Fibroblast of lung (primary cell): ENCODE measurements at regions not wholly inside any gene's neighbourhood (a gene's known extent, or its start where the extent isn't known, plus 50 kb on each side); places are given as distances from the start of the nearest gene placed in this dataset.

Experiments used
- DNase-seq, 2 donors: peaks; one replicate each; pipeline versions ENCODE4 v3.0.0 to v3.0.0-alpha.2; 2010; ENCODE audit warnings: low read depth in 2 of 2
- H2AFZ ChIP-seq: 2 replicates; pipeline ENCODE4 v1.5.1; 2012; ENCODE audit warnings: low read length, control low read depth, inconsistent platforms
- H3K27ac ChIP-seq: 2 replicates; pipeline ENCODE4 v1.5.1; 2011; ENCODE audit warnings: low read length, control low read depth; ENCODE audit not compliant: insufficient read depth
- H3K27me3 ChIP-seq: 2 replicates; pipeline ENCODE4 v1.5.1; 2011; ENCODE audit warnings: mild to moderate bottlenecking, low read length; ENCODE audit not compliant: control insufficient read depth, insufficient read depth
- H3K36me3 ChIP-seq: 2 replicates; pipeline ENCODE4 v1.5.1; 2011; ENCODE audit warnings: low read length; ENCODE audit not compliant: control insufficient read depth, insufficient read depth
- H3K4me1 ChIP-seq: 2 replicates; pipeline ENCODE4 v1.5.1; 2011; ENCODE audit warnings: low read length; ENCODE audit not compliant: control insufficient read depth, insufficient read depth; ENCODE audit errors: extremely low read depth
- H3K4me2 ChIP-seq: 2 replicates; pipeline ENCODE4 v1.5.1; 2011; ENCODE audit warnings: low read length, control low read depth; ENCODE audit not compliant: insufficient read depth; ENCODE audit errors: extremely low read depth
- H3K4me3 ChIP-seq, 4 experiments: fragments of 200-600 bp in 1 of 4; sonication (generic) in 1 of 4; replicated peaks in 1 of 4; 2 replicates each; pipeline ENCODE4 v1.5.1; 2011 to 2016; ENCODE audit warnings: low read length in 4 of 4, low read depth in 3 of 4, mild to moderate bottlenecking in 3 of 4, control low read depth in 2 of 4, inconsistent platforms in 1 of 4, mixed read lengths in 1 of 4; ENCODE audit not compliant: insufficient read depth in 1 of 4; ENCODE audit errors: control extremely low read depth in 1 of 4
- H3K79me2 ChIP-seq: 2 replicates; pipeline ENCODE4 v1.5.1; 2012; ENCODE audit warnings: mild to moderate bottlenecking, low read length, inconsistent platforms; ENCODE audit not compliant: control insufficient read depth, insufficient read depth
- H3K9ac ChIP-seq: 2 replicates; pipeline ENCODE4 v1.5.1; 2011; ENCODE audit warnings: mild to moderate bottlenecking, low read length, control low read depth; ENCODE audit not compliant: insufficient read depth
- H3K9me3 ChIP-seq: 2 replicates; pipeline ENCODE4 v1.5.1; 2012; ENCODE audit warnings: low read depth, low read length; ENCODE audit not compliant: control insufficient read depth, insufficient read depth
- H4K20me1 ChIP-seq: 2 replicates; pipeline ENCODE4 v1.5.1; 2011; ENCODE audit warnings: low read length; ENCODE audit not compliant: control insufficient read depth, insufficient read depth; ENCODE audit errors: extremely low read depth
- EZH2 ChIP-seq: IDR thresholded peaks from 2 replicates; pipeline ENCODE4 v1.5.1; 2012; ENCODE audit warnings: low read length, control low read depth, mild to moderate bottlenecking; ENCODE audit errors: missing control alignments
- TF ChIP-seq, protein P1 (sequence below), 2 donors: IDR thresholded peaks in 1 of 2; conservative IDR thresholded peaks in 1 of 2; 1 replicate in 1 of 2; 2 replicates in 1 of 2; pipeline ENCODE4 v1.5.1; 2011 to 2012; ENCODE audit warnings: low read length in 2 of 2, control low read depth in 1 of 2, inconsistent platforms in 1 of 2, low read depth in 1 of 2, mild to moderate bottlenecking in 1 of 2

DNA sequence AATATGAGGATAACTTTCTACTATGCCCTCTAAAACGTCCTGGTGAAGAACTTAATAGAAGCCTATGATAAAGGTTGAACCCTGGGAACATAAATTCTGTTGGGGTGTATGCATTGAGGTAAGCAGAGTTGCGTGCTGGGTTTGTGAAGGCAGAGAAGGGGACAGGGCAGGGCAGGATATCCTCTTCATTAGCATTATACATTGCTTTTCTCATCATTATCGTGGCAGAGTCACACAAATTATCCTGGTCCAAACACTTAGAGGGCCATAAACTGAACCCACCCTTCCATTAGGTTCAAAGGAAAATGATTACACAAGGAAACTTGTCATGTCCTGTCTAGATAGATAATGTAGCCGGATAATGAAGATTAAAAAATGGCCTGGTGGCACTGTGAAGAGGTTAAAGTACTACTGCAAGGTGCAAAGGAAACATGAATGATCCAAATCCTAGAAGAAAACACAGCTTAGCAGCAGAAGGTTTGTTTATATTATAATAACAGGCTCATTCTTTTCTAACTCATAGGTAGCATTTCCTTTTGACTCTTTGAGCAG is 189.1 kb downstream of the SPCS3 start:
- H4K20me1 ChIP-seq: no peaks in the 10 kb centered on the region
- no peaks in the 10 kb centered on the region for H3K36me3 ChIP-seq
- no peaks in the 10 kb centered on the region for H3K79me2 ChIP-seq
- no peak overlapping the region for H3K9ac ChIP-seq
- no peak overlapping the region for H2AFZ ChIP-seq
- no peaks in the 10 kb centered on the region for H3K27me3 ChIP-seq
- DNase-seq: no peak
- TF ChIP-seq EZH2: no peak
- TF ChIP-seq, protein P1, sequence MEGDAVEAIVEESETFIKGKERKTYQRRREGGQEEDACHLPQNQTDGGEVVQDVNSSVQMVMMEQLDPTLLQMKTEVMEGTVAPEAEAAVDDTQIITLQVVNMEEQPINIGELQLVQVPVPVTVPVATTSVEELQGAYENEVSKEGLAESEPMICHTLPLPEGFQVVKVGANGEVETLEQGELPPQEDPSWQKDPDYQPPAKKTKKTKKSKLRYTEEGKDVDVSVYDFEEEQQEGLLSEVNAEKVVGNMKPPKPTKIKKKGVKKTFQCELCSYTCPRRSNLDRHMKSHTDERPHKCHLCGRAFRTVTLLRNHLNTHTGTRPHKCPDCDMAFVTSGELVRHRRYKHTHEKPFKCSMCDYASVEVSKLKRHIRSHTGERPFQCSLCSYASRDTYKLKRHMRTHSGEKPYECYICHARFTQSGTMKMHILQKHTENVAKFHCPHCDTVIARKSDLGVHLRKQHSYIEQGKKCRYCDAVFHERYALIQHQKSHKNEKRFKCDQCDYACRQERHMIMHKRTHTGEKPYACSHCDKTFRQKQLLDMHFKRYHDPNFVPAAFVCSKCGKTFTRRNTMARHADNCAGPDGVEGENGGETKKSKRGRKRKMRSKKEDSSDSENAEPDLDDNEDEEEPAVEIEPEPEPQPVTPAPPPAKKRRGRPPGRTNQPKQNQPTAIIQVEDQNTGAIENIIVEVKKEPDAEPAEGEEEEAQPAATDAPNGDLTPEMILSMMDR (conservative IDR thresholded peaks at IDR 0.05 in 1 of 2, IDR thresholded peaks at IDR 0.05 in 1 of 2; ENCODE audit: low read depth in 1 of 2, low read length in 2 of 2): no peak
- H3K4me1 ChIP-seq: no peaks in the 10 kb centered on the region
- no peak overlapping the region for H3K4me2 ChIP-seq
- H3K27ac ChIP-seq: no peak overlapping the region
- no peaks in the 10 kb centered on the region for H3K9me3 ChIP-seq
- H3K4me3 ChIP-seq: no peak overlapping the region

DNA sequence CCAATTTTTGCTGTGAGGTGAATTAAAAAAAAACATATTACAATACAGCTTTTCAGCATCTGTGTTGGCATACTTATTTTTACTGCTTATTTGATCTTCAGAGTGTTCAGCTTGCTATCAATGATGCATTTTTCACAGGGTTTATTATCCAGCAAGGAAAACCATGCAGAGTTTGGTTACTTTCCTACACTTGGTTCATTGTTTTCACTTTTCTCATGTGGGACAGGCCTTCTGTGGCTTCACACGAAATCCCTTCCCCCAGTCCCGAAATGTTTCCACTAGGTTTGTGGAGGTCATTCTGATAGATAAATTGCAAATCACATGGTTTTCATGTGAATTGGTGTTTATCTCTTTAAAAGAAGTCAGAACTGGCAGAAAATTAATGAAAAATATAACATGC is 205.8 kb downstream of the SPCS3 start:
- Histone ChIP-seq H2AFZ (no peak overlapping the region), H3K9ac (no peak overlapping the region), H3K27me3 (no peaks in the 10 kb centered on the region), H3K9me3 (no peaks in the 10 kb centered on the region), H3K79me2 (no peaks in the 10 kb centered on the region), H3K36me3 (no peaks in the 10 kb centered on the region), H3K27ac (no peak overlapping the region), H3K4me3 (no peak overlapping the region), H3K4me2 (no peak overlapping the region), H4K20me1 (no peaks in the 10 kb centered on the region), H3K4me1 (no peaks in the 10 kb centered on the region)
- no peak for DNase-seq
- TF ChIP-seq EZH2: no peak
- TF ChIP-seq, protein P1 (conservative IDR thresholded peaks at IDR 0.05 in 1 of 2, IDR thresholded peaks at IDR 0.05 in 1 of 2; ENCODE audit: low read depth in 1 of 2, low read length in 2 of 2): no peak

DNA sequence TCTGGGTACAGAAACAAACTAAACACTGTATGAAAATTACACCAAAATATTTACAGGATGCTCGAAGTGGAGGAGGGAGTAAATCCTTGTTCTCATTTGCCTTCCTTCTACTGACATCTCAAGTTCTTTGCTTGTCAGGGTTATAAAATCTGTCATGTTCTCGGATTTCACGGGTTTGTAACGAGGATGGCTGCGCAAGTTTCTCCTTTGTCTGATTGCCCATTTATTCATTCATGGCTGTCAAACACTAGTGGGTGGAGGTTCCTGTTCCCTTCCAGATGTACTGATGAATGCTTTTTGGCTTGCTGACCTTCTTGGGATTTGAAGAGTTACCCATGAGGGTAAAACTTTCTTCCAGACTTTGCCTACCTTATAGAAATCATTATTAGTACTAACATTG is 206.9 kb downstream of the SPCS3 start:
- no peaks in the 10 kb centered on the region for H3K27me3 ChIP-seq
- H3K36me3 ChIP-seq: no peaks in the 10 kb centered on the region
- H2AFZ ChIP-seq: no peak overlapping the region
- no peak overlapping the region for H3K9ac ChIP-seq
- TF ChIP-seq EZH2: no peak
- TF ChIP-seq, protein P1 (conservative IDR thresholded peaks at IDR 0.05 in 1 of 2, IDR thresholded peaks at IDR 0.05 in 1 of 2; ENCODE audit: low read depth in 1 of 2, low read length in 2 of 2): no peak
- no peaks in the 10 kb centered on the region for H3K9me3 ChIP-seq
- DNase-seq: no peak
- H3K4me1 ChIP-seq: no peaks in the 10 kb centered on the region
- H3K4me2 ChIP-seq: no peak overlapping the region
- H3K79me2 ChIP-seq: no peaks in the 10 kb centered on the region
- H4K20me1 ChIP-seq: no peaks in the 10 kb centered on the region
- H3K27ac ChIP-seq: no peak overlapping the region
- H3K4me3 ChIP-seq: no peak overlapping the region
